Spinal cord (tissue), 9 donors: ENCODE measurements at regions not wholly inside any gene's neighbourhood (a gene's known extent, or its start where the extent isn't known, plus 50 kb on each side); places are given as distances from the start of the nearest gene placed in this dataset.
A peak's percentile ranks its signal among the peaks of the same experiment; 100 is the strongest.

Experiments used
- DNase-seq, 6 donors: peaks; one replicate each; pipeline versions ENCODE4 v3.0.0 to v3.0.0-alpha.2; 2013 to 2015; ENCODE audit warnings: low spot score in 6 of 6, low read depth in 4 of 6
- H3K27ac ChIP-seq: one replicate; pipeline ENCODE4 v1.5.1; 2013; ENCODE audit warnings: low read depth, low read length, control low read depth
- H3K27me3 ChIP-seq: one replicate; pipeline ENCODE4 v1.6.1; 2013; ENCODE audit warnings: low read length; ENCODE audit not compliant: control insufficient read depth, insufficient read depth
- H3K36me3 ChIP-seq: one replicate; pipeline ENCODE4 v1.6.1; 2013; ENCODE audit warnings: low read length; ENCODE audit not compliant: control insufficient read depth, insufficient read depth
- H3K4me1 ChIP-seq: one replicate; pipeline ENCODE4 v1.6.1; 2013; ENCODE audit warnings: low read length; ENCODE audit not compliant: control insufficient read depth, insufficient read depth
- H3K4me3 ChIP-seq: one replicate; pipeline ENCODE4 v1.5.1; 2013; ENCODE audit warnings: low read depth, low read length, control low read depth
- H3K9me3 ChIP-seq: one replicate; pipeline ENCODE4 v1.6.1; 2013; ENCODE audit warnings: low read length; ENCODE audit not compliant: control insufficient read depth, insufficient read depth
- WGBS: methylation state at CpG from one replicate; pipeline ENCODE4 v1.1.5; 2013; ENCODE audit warnings: missing lambda C conversion rate; ENCODE audit not compliant: insufficient coverage; 5-methylcytosine and 5-hydroxymethylcytosine counted together
- donor health status: healthy.

- H3K9me3 ChIP-seq = no peaks in the 10 kb centered on the region
- no peaks in the 10 kb centered on the region for H3K36me3 ChIP-seq
- H3K27ac ChIP-seq = no peak overlapping the region
- no peak for DNase-seq
- no CpG with 5 or more reads among the region's 1 CpG for WGBS
- no peaks in the 10 kb centered on the region for H3K4me1 ChIP-seq
- no peaks in the 10 kb centered on the region for H3K27me3 ChIP-seq
- no peak overlapping the region for H3K4me3 ChIP-seq
These were observed 53.1 kb downstream of the CH25H start for GRCh38 chr10:89153971-89154370.

DNA sequence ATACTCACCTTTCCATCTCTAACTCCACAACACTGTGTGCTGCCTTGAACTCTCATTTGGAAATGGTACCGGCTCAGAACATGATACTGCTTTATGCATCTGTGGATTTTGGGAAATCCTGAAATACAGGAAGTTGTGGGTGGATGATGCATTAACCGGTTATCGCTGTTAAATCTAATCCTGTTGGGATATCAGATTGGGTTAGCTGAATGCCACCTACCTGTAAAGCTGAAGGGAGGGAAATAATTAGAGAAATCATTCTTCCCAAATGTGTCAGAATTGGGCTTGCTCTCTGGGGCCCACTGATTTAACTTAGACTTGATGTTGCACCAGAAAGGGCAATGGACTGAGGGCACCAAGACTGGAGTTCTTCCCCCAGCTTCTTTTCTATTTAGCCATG, 54.0 kb downstream of the CH25H start:
- H3K36me3 ChIP-seq = no peaks in the 10 kb centered on the region
- 100% methylated on average over 3 of the region's 3 CpGs for WGBS
- no peak overlapping the region for H3K27ac ChIP-seq
- peaks cover under 1% of the 10 kb centered on the region for H3K9me3 ChIP-seq
- DNase-seq = no peak
- no peak overlapping the region for H3K4me3 ChIP-seq
- no peaks in the 10 kb centered on the region for H3K27me3 ChIP-seq
- no peaks in the 10 kb centered on the region for H3K4me1 ChIP-seq

DNA sequence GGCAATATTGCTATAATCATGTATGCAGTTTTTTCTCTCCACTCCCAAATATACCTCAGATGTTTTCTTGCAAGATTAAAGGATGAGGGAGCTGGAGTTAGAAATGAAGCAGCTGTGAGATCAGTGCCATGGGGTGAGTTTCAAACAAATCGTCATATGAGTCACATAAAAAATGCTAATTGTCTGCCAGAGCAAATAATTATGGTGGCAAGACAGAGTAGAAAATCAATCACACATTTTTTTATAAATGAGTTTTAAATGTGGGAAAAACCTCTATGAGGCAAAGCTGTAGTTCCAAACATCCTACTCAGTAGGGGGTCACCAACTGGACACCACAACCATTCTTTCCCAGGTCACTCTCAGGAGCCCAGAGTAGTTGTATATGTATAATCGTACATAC, 55.3 kb downstream of the CH25H start:
- peak in 1 of 6 donors; percentile 14 for DNase-seq
- no CpG with 5 or more reads among the region's 2 CpGs for WGBS
- no peaks in the 10 kb centered on the region for H3K36me3 ChIP-seq

GRCh38 chr10:89148061-89148460, 59.1 kb downstream of the CH25H start:
- Histone ChIP-seq H3K27me3 (no peaks in the 10 kb centered on the region), H3K9me3 (peaks cover 3% of the 10 kb centered on the region), H3K36me3 (no peaks in the 10 kb centered on the region), H3K4me1 (no peaks in the 10 kb centered on the region), H3K27ac (no peak overlapping the region), H3K4me3 (no peak overlapping the region)
- WGBS = no CpG with 5 or more reads among the region's 5 CpGs
- DNase-seq = no peak

More for the DNA sequence above, 55.3 kb downstream of the CH25H start:
- no peak overlapping the region for H3K27ac ChIP-seq
- H3K4me3 ChIP-seq = no peak overlapping the region
- H3K4me1 ChIP-seq = no peaks in the 10 kb centered on the region
- H3K27me3 ChIP-seq = no peaks in the 10 kb centered on the region
- peaks cover 3% of the 10 kb centered on the region for H3K9me3 ChIP-seq

DNA sequence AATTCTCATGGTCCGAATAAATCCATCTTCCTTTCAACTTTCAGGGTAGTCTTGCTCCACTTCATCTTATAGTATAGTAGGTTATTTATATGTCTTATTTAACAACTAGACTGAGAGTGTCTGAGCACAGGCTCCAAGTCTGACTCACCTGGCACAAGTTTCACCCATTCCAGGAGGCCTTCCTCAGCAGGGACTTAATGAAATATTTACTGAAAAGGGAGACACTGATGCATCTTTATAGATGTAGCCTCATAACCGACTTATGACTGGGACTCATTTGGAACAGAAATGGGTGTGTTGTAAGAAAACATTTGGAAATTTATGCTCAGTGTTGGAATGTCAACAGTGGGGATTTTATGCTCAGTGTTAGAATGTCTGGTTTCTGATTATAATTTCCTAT, 59.9 kb downstream of the CH25H start:
- no peaks in the 10 kb centered on the region for H3K4me1 ChIP-seq
- no peaks in the 10 kb centered on the region for H3K36me3 ChIP-seq
- no peak overlapping the region for H3K4me3 ChIP-seq
- no peak for DNase-seq
- WGBS = 100% methylated on average over 1 of the region's 2 CpGs
- H3K27ac ChIP-seq = no peak overlapping the region
- peaks cover 3% of the 10 kb centered on the region for H3K9me3 ChIP-seq
- no peaks in the 10 kb centered on the region for H3K27me3 ChIP-seq

- H3K27ac ChIP-seq = no peak overlapping the region
- H3K4me1 ChIP-seq = no peaks in the 10 kb centered on the region
- H3K27me3 ChIP-seq = no peaks in the 10 kb centered on the region
- no peak for DNase-seq
- WGBS = no CpG with 5 or more reads among the region's 4 CpGs
- H3K36me3 ChIP-seq = no peaks in the 10 kb centered on the region
- H3K9me3 ChIP-seq = peaks cover 3% of the 10 kb centered on the region
- no peak overlapping the region for H3K4me3 ChIP-seq
These were observed 62.3 kb downstream of the CH25H start for GRCh38 chr10:89144836-89145235.

DNA sequence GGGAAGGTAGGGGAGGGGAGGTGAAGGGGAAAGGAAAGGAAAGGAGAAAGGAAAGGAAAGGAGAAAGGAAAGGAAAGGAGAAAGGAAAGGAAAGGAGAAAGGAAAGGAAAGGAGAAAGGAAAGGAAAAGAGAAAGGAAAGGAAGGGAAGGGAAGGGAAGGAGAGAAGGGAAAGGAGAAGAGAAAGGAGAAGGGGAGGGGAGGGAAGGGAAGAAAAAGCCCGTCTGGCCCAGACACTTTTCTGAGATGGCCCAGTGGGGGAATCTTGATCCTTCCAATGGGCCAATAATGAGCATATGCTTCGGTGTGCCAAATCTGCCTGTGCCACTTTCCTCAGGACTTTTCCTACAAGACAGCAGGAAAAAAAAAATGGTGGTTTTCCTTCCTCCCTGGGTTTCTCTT, 64.5 kb downstream of the CH25H start:
- no peak for DNase-seq
- WGBS = 61% methylated on average over 2 of the region's 2 CpGs
- no peak overlapping the region for H3K4me3 ChIP-seq

DNA sequence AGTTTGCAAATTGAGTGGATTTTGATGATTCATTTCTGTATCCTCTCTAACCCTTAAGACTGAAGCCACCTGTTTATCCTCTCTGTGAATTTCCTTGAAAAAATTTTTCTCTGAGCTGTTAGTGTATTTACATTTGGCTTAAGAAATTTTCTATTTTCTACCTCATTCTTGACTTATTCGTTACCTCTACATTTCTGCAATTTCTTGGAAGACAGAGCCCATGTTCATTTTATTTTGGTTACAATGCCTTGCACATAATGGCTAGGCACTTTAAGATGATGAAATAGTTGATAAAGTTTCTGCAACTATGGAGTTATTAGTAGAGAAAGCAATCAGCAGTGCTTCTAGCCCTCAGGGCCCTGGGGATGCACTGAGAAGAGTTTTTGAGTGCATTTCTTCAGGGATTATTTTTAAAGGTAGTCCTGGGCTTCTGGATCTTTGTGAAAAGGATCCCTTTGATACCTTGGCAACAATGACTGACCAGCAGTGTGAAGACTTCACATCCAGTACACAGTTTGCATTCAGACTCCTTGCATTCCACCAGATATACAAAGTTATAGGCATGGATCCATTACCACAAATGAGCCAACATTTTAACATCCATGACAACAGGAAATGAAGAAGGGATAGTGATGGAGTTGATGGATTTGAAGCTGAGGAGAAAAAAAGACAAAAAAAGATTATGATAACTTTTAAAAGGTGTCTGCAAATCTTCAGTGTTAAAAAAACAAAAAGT, 68.2 kb downstream of the CH25H start:
- H3K27ac ChIP-seq = no peak overlapping the region
- no peaks in the 10 kb centered on the region for H3K9me3 ChIP-seq
- WGBS = no CpG with 5 or more reads among the region's 1 CpG

More for the DNA sequence above, 64.5 kb downstream of the CH25H start:
- no peaks in the 10 kb centered on the region for H3K36me3 ChIP-seq
- no peaks in the 10 kb centered on the region for H3K27me3 ChIP-seq
- no peak overlapping the region for H3K27ac ChIP-seq
- no peaks in the 10 kb centered on the region for H3K4me1 ChIP-seq
- no peaks in the 10 kb centered on the region for H3K9me3 ChIP-seq

GRCh38 chr10:89134963-89135362, 72.2 kb downstream of the CH25H start:
- Histone ChIP-seq H3K27ac (no peak overlapping the region), H3K9me3 (no peaks in the 10 kb centered on the region), H3K36me3 (no peaks in the 10 kb centered on the region), H3K27me3 (no peaks in the 10 kb centered on the region), H3K4me3 (no peak overlapping the region), H3K4me1 (no peaks in the 10 kb centered on the region)
- no peak for DNase-seq

More for the DNA sequence above, 68.2 kb downstream of the CH25H start:
- H3K4me1 ChIP-seq = no peaks in the 10 kb centered on the region
- no peak for DNase-seq
- no peaks in the 10 kb centered on the region for H3K27me3 ChIP-seq
- no peaks in the 10 kb centered on the region for H3K36me3 ChIP-seq
- H3K4me3 ChIP-seq = no peak overlapping the region

- Histone ChIP-seq H3K4me3 (no peak overlapping the region), H3K4me1 (no peaks in the 10 kb centered on the region), H3K36me3 (no peaks in the 10 kb centered on the region), H3K27ac (no peak overlapping the region), H3K27me3 (no peaks in the 10 kb centered on the region), H3K9me3 (no peaks in the 10 kb centered on the region)
- no peak for DNase-seq
- 90% methylated on average over 2 of the region's 4 CpGs for WGBS
These were observed 77.2 kb downstream of the CH25H start for GRCh38 chr10:89129911-89130310.
